ENCODE measurements at regions not wholly inside any gene's neighbourhood (a gene's known extent, or its start where the extent isn't known, plus 50 kb on each side); places are given as distances from the start of the nearest gene placed in this dataset.

- TF ChIP-seq CTCF (IDR thresholded peaks at IDR 0.05), result no peak
- TF ChIP-seq POLR2A (IDR thresholded peaks at IDR 0.05), result no peak
Measured at GRCh38 chr10:53622201-53622600, 849.6 kb upstream of the MBL2 start.
